HAP-1 (cell line): ENCODE measurements at regions not wholly inside any gene's neighbourhood (a gene's known extent, or its start where the extent isn't known, plus 50 kb on each side); places are given as distances from the start of the nearest gene placed in this dataset.

Experiments used
- DNase-seq, 2 experiments: peaks; one replicate each; pipeline ENCODE4 v3.0.0-alpha.2; 2016 to 2020; ENCODE audit warnings: low spot score in 2 of 2
- H3K27me3 ChIP-seq: fragments of 250-450 bp; sonication (Bioruptor Pico); 2 replicates; pipeline ENCODE4 v1.5.1; 2020; ENCODE audit warnings: low read depth, mild to moderate bottlenecking, moderate library complexity
- H3K36me3 ChIP-seq: fragments of 250-450 bp; sonication (Bioruptor Pico); replicated peaks from 2 replicates; pipeline ENCODE4 v1.5.1; 2020; ENCODE audit warnings: mild to moderate bottlenecking
- H3K4me1 ChIP-seq: fragments of 250-450 bp; sonication (Bioruptor Pico); 2 replicates; pipeline ENCODE4 v1.5.1; 2020; ENCODE audit warnings: mild to moderate bottlenecking
- H3K4me3 ChIP-seq: fragments of 250-450 bp; sonication (Bioruptor Pico); 2 replicates; pipeline ENCODE4 v1.5.1; 2020; ENCODE audit warnings: mild to moderate bottlenecking, moderate library complexity
- H3K9me3 ChIP-seq: fragments of 250-450 bp; sonication (Bioruptor Pico); 2 replicates; pipeline ENCODE4 v1.5.1; 2020; ENCODE audit warnings: mild to moderate bottlenecking, moderate library complexity
- in situ Hi-C: fragments of 300-500 bp; cut with MboI; formaldehyde crosslinking; loops from 3 replicates; pipeline ENCODE4 v1.14.3; 2020; ENCODE audit warnings: low sequenced_read_pairs, inconsistent platforms, mixed read lengths

DNA sequence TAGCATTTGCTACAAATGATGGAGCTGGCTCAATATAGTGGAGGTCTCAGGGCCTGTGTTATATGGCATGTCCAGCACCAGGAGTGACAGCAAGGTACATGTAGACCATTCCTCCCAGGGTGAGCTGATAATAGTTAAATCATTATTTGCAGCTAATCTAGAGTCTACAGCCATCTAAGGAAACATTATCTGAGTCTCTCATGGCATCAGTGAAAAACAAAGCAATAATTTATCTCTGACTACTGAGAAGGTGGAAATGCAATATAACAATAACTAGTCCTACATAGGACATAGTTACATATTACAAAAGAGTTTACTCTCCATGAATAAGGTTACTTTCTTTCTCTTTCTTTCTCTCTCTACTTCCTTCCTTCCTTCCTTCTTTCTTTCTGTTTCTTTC lies 143.4 kb upstream of the KCNK2 start:
- Histone ChIP-seq H3K27me3 (no peaks in the 10 kb centered on the region), H3K36me3 (no peaks in the 10 kb centered on the region), H3K4me3 (no peak overlapping the region), H3K9me3 (no peaks in the 10 kb centered on the region), H3K4me1 (no peaks in the 10 kb centered on the region)
- in situ Hi-C loops, result no loop called here
- no peak for DNase-seq

DNA sequence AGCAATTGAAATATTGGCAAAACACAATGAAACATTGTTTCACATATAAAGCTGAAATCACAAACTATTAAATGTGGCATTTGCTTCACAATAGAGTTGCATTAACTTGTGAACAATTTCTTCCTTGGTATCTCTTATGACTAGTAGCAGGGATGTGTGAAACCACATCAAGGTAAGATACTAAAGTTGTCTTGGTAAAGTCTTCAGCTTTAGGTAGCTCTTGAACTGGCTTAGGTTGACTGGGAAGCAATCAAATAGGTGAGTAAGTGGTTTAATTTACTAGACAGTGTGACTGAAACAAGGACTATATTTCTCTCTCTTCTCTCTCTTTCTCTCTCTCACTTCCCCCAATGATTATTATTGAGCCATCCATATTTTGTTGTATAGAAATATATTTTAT lies 141.5 kb upstream of the KCNK2 start:
- in situ Hi-C loops, result no loop called here
- Histone ChIP-seq H3K4me3 (no peak overlapping the region), H3K4me1 (no peaks in the 10 kb centered on the region), H3K36me3 (no peaks in the 10 kb centered on the region), H3K27me3 (no peaks in the 10 kb centered on the region), H3K9me3 (no peaks in the 10 kb centered on the region)
- no peak for DNase-seq

DNA sequence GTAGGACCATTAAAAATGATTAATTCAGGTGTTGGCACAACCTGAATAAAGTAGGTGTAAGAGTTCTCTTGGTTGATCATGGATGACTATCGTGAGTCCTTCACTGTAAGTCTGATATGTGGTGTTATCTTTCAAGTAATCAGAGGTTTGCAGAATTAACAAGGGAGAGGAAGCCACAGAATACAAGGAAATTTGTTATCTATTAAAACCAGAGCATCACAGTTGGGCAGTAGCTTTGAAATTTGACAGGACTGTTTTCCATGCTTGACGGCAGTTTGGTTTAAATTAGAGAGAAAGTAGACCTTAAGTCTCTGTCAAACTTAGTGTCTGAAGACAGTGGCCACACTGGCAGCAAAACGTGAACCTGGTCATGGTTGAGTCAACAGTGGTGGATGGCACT lies 139.5 kb upstream of the KCNK2 start:
- Histone ChIP-seq H3K4me1 (no peaks in the 10 kb centered on the region), H3K4me3 (no peak overlapping the region), H3K36me3 (no peaks in the 10 kb centered on the region), H3K9me3 (no peaks in the 10 kb centered on the region), H3K27me3 (no peaks in the 10 kb centered on the region)
- no peak for DNase-seq
- in situ Hi-C loops, result no loop called here

DNA sequence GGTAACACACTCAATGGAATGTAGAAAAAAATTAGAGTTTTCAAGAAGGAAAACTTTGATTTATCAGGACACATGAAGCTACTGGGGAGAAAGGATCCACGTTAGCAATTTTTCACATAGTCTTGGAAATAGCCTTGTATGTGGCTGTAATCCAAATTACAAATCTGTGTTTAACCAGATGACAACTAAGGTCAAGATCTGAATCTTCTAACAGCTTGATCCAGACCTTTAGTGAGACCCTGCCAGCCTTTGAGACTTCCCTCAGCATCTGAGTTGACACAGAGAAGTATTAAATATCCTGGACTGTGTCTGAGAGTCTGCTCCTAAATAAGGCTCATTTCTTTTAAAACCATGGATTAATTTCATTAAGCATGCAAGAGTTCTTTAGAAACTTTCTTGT lies 135.9 kb upstream of the KCNK2 start:
- H3K36me3 ChIP-seq, result no peaks in the 10 kb centered on the region
- in situ Hi-C loops, result no loop called here
- no peak for DNase-seq
- H3K4me3 ChIP-seq, result no peak overlapping the region
- no peaks in the 10 kb centered on the region for H3K4me1 ChIP-seq
- no peaks in the 10 kb centered on the region for H3K27me3 ChIP-seq
- no peaks in the 10 kb centered on the region for H3K9me3 ChIP-seq

DNA sequence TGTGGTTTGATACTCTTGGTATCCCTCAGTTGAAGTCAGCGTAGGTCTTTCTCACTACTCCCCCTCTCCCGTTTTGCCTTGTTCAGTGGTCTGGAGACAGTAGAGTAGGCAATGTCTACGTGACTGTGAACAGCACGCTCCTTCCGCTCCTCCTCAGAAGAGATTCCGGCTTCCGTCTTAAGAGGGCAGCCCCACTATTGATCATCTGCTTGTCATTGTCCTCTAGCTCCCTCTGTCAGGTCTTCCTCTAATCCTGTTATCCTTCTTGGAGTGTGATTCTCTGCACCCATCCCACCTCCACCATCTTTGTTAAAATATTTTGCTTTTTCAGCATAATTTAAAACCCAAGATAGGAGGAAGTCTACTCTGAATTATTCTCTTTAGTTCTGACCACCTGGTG lies 129.9 kb upstream of the KCNK2 start:
- peak; percentile 12 to 16 for DNase-seq

DNA sequence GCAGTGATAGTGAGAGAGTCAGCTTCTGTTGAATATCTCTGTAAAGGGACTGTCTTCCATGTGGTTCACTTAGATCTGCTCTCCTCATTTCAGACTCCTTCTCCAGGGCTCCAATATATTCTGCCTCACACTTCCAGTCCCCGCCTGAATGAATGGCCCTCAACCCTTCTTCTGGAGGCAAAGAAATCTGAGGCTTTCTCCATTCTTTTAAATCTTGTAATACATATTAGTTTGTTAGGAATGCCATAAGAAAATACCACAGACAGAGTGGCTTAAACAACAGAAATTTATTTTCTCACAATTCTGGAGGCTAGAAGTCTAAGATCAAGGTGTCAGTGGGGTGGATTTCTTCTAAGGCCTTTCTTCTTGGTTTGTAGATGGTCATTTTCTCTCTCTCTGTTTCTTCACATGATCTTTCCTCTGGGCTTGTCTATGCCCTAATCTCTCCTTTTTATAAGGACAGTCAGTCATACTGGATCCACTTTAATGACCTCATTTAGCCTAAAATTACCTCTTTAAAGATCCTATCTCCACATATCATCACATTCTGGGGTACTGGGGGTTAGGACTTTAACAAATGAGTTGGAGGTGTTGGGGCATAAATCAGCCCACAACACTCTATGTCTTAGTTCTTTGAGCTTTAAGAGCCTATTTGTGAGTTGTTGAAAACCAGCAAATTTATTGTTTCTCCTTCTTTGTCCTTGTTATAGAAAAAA lies 128.5 kb upstream of the KCNK2 start:
- H3K4me1 ChIP-seq, result no peaks in the 10 kb centered on the region
- no peaks in the 10 kb centered on the region for H3K36me3 ChIP-seq
- no peak for DNase-seq
- H3K4me3 ChIP-seq, result no peak overlapping the region
- in situ Hi-C loops, result no loop called here
- no peaks in the 10 kb centered on the region for H3K9me3 ChIP-seq
- H3K27me3 ChIP-seq, result no peaks in the 10 kb centered on the region

More for the DNA sequence above, 129.9 kb upstream of the KCNK2 start:
- H3K9me3 ChIP-seq, result no peaks in the 10 kb centered on the region
- no peaks in the 10 kb centered on the region for H3K4me1 ChIP-seq
- no peaks in the 10 kb centered on the region for H3K36me3 ChIP-seq
- H3K4me3 ChIP-seq, result no peak overlapping the region
- in situ Hi-C loops, result no loop called here
- no peaks in the 10 kb centered on the region for H3K27me3 ChIP-seq

DNA sequence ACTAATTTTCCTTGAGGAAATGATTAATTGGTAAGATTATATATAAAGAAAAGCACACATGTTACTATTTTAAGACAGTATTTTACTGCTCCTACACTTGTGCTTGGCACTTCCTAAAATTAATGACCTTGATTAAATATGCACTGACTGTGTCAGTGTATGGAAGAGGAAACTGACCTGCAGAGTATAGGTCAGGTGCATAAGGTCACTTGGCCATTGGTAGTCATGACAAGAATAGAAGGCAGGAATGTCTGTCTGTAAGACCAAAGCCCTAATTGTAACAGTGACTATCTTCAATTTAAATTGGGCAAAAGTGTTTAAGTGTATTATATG lies 128.0 kb upstream of the KCNK2 start:
- Histone ChIP-seq H3K9me3 (no peaks in the 10 kb centered on the region), H3K27me3 (no peaks in the 10 kb centered on the region), H3K4me1 (no peaks in the 10 kb centered on the region), H3K36me3 (no peaks in the 10 kb centered on the region), H3K4me3 (no peak overlapping the region)
- in situ Hi-C loops, result no loop called here
- DNase-seq, result no peak

DNA sequence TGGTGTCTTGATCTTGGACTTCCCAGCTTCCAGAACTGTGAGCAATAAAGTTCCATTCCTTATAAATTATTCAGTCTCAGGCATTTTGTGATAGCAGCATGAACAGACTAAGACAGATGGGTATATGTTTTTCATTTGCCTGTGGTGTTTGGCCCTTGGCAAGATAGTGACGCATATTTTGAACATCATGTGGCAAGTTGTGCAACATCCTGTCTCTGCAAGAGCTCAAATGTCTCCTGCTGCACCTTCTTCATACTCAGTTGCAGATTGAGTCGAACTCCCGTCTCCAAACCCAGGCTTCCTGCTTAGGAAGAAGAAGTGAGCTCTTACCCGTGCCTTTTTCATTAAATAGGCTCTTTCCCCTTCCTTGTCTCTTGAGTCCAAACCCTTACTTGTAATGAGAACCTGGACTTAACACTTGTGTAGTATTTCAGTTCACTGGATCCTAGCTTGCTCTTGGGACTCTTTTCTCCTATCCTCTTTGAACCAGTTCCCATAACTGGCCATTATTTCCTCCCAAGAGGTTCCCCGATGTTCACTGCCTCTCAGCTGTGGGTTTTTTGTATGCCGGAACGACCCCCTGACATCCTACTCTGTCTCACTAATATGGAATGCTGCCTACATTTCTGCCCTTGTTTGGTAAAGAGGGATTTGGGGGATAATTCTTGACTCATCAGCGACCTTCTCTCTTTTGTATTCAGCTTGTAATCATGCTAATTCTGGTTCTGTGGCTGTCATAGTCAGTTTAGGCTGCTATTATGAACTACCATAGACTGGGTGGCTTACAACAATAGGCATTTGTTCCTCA lies 125.0 kb upstream of the KCNK2 start:
- Histone ChIP-seq H3K27me3 (no peaks in the 10 kb centered on the region), H3K9me3 (no peaks in the 10 kb centered on the region), H3K4me1 (no peaks in the 10 kb centered on the region), H3K36me3 (no peaks in the 10 kb centered on the region), H3K4me3 (no peak overlapping the region)
- in situ Hi-C loops, result no loop called here
- DNase-seq, result no peak

DNA sequence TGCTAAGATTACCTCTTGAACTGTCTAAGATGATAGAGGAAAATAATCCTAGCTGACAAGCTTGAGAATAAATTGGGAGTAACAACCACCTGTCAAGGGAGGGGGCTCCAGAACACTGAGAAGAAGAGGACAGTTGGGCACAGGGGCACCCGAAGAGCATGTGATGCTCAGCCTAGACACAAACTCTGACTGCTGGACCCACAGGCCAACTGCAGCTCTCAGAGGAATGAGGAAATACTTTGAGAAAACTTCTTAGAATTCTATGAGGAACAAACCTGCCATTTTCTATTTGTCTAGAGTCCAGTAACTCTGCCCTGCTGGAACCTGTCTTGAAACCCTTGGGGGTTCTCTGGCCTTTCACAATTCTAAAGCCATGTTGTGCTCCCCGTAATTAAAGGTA lies 124.1 kb upstream of the KCNK2 start:
- Histone ChIP-seq H3K36me3 (no peaks in the 10 kb centered on the region), H3K27me3 (no peaks in the 10 kb centered on the region), H3K4me3 (no peak overlapping the region), H3K4me1 (no peaks in the 10 kb centered on the region), H3K9me3 (no peaks in the 10 kb centered on the region)
- DNase-seq, result no peak
- in situ Hi-C loops, result no loop called here

DNA sequence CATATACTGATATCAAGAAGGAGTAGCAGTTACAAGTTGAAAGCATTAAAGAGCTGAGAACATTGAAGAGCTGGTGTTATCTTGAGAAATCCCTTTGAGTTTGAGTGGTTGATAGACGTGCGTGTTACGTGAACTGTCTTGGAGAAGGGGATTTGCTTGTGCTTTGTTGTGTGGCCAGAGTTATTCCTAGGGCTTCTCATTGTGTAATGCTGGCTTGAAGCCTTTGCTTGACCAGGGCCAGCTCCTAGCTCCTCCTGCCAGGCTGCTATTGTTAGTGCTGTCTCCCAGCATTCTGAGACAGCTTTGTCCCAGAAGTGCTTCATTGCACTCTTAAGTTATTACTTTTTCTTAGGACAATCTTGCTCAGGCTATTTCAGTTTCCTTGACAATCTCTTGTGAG lies 116.2 kb upstream of the KCNK2 start:
- Histone ChIP-seq H3K27me3 (no peaks in the 10 kb centered on the region), H3K9me3 (no peaks in the 10 kb centered on the region), H3K4me1 (no peaks in the 10 kb centered on the region), H3K36me3 (no peaks in the 10 kb centered on the region), H3K4me3 (no peak overlapping the region)
- no peak for DNase-seq
- in situ Hi-C loops, result no loop called here

DNA sequence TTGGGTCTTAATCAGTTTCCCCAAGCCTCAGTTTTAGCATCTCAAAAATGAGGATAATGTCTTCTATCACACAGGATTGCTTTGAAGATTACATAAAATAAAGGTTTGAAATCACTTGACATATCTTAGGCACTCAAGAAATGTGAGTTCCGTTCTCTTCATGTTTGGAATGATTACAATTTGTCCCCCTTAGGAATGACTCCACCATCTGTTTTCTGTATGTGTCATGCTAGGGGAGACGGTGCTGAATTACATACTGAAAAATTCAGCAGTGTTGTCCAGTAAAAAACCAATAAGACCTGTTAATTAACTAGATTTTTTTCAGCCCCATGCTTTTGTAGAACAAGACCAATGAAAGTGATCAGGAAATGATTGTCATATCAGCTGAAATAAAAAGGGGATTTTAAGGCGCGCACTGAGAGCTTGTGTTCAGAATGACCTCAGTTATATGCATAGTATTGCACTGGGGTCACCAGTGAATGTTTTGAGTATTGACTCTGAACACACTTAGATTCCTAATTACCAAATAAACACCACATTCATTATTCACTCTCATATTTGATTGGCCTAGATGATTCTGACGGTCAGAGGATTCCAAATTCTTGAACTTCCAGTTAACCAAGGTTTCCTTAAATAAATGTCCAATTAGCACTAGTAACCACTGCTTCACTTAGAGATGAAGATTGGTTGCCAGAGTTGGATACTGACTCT lies 114.5 kb upstream of the KCNK2 start:
- H3K27me3 ChIP-seq, result no peaks in the 10 kb centered on the region
- no peak overlapping the region for H3K4me3 ChIP-seq
- no peaks in the 10 kb centered on the region for H3K9me3 ChIP-seq
- H3K36me3 ChIP-seq, result no peaks in the 10 kb centered on the region
- DNase-seq, result no peak
- in situ Hi-C loops, result no loop called here
- no peaks in the 10 kb centered on the region for H3K4me1 ChIP-seq

DNA sequence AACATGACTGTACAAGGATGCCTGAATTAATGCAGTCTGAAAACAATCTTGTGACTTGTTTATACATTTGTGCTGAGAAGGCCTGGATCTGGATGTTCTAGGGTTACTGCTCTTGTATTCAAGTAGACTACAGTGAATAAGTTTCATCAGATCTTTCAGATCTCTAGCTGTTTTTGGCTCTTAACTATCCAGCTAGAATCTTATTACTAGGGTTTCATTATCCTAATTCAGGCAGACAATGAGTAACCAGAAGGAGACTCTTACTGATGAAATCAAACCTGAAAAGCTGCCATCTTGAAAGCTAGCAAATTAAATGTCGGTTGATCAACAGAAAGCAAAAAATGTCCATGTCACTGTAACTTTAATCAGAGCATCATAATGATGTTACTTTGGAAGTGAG lies 112.5 kb upstream of the KCNK2 start:
- Histone ChIP-seq H3K36me3 (no peaks in the 10 kb centered on the region), H3K27me3 (no peaks in the 10 kb centered on the region), H3K4me1 (no peaks in the 10 kb centered on the region), H3K9me3 (no peaks in the 10 kb centered on the region), H3K4me3 (no peak overlapping the region)
- in situ Hi-C loops, result no loop called here
- no peak for DNase-seq

DNA sequence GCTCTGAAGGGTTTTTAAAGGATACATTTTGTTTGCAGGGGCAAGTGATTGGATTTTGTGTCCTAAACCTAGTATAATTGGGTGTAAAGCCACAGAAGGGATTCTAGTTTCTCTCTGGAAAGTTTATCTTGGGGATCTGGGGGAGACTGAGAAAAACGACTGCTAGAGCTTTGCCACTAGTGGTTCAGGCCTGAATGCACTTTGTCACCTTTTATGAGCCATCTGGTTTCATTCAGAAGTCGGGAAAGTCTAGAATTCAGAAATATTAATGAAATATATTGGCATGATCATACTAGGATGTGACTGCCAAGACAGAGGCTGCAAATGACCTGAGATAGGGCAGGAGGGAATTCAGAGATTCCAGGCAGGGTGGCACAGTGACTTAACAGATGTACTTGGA lies 111.5 kb upstream of the KCNK2 start:
- no peak for DNase-seq
- H3K9me3 ChIP-seq, result no peaks in the 10 kb centered on the region
- H3K4me1 ChIP-seq, result no peaks in the 10 kb centered on the region
- in situ Hi-C loops, result no loop called here
- H3K4me3 ChIP-seq, result no peak overlapping the region
- H3K27me3 ChIP-seq, result no peaks in the 10 kb centered on the region
- H3K36me3 ChIP-seq, result no peaks in the 10 kb centered on the region

DNA sequence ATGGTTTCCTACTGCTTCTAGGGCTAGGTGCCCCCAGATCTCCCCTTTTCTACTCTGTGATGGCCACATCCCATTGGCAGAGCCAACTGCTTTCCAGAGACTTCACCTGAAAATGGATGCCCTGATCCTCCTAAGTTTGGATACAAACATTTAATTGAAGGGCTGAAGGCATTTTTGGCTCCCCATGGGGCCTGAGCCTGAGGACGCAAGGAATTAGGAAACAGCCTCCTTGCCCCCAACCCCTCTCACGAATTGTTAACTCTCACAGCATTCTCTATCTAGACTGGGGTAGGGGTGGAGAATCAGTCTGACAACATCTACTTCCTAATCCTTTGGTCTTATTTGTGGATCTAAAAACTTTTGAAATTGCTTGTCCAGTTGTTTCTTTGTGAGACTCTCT lies 108.5 kb upstream of the KCNK2 start:
- no peak overlapping the region for H3K4me3 ChIP-seq
- in situ Hi-C loops, result no loop called here
- H3K4me1 ChIP-seq, result no peaks in the 10 kb centered on the region
- H3K36me3 ChIP-seq, result no peaks in the 10 kb centered on the region
- H3K9me3 ChIP-seq, result no peaks in the 10 kb centered on the region
- no peaks in the 10 kb centered on the region for H3K27me3 ChIP-seq
- no peak for DNase-seq
